ENCODE measurements at regions not wholly inside any gene's neighbourhood (a gene's known extent, or its start where the extent isn't known, plus 50 kb on each side); places are given as distances from the start of the nearest gene placed in this dataset.

GRCh38 chrX:39802354-39802753, 295.4 kb downstream of the BCOR start:
- Histone ChIP-seq H3K9ac (ENCODE audit: control insufficient read depth, extremely low read depth, insufficient read depth, low read length) (no peak overlapping the region), H3K4me1 (ENCODE audit: control insufficient read depth, extremely low read depth, insufficient read depth, low read length) (no peaks in the 10 kb centered on the region), H3K27me3 (ENCODE audit: control insufficient read depth, extremely low read depth, insufficient read depth, low read length) (no peaks in the 10 kb centered on the region), H3K4me3 (ENCODE audit: control insufficient read depth in 2 of 3, extremely low read depth in 1 of 3, insufficient read depth in 2 of 3, low read depth in 1 of 3, low read length in 3 of 3) (no peak overlapping the region), H3K27ac (ENCODE audit: control insufficient read depth, insufficient read depth, low read length) (no peak overlapping the region), H3K9me1 (ENCODE audit: control insufficient read depth, extremely low read depth, insufficient read depth, low read length) (no peaks in the 10 kb centered on the region), H3K9me3 (ENCODE audit: control insufficient read depth, low read depth, low read length) (no peaks in the 10 kb centered on the region), H3K4me2 (ENCODE audit: control insufficient read depth, extremely low read depth, insufficient read depth, low read depth, low read length) (no peak overlapping the region), H3K79me2 (ENCODE audit: control insufficient read depth, insufficient read depth, low read length) (no peaks in the 10 kb centered on the region), H3K36me3 (ENCODE audit: control insufficient read depth in 2 of 2, extremely low read depth in 1 of 2, insufficient read depth in 2 of 2, low read length in 2 of 2) (no peaks in the 10 kb centered on the region), H2AFZ (ENCODE audit: control insufficient read depth, low read length) (no peak overlapping the region), H4K20me1 (ENCODE audit: control insufficient read depth, extremely low read depth, insufficient read depth, low read length) (no peaks in the 10 kb centered on the region)
- no peak for DNase-seq (ENCODE audit: low read depth, low spot score)
- dilution Hi-C loops (cut with MboI; ENCODE audit: extremely low pct_ligation_motif_present, low sequenced_read_pairs): no loop called here
- FAIRE-seq: no peak
- TF ChIP-seq CTCF (optimal IDR thresholded peaks at IDR 0.05 in 1 of 3, IDR thresholded peaks at IDR 0.05 in 1 of 3, conservative IDR thresholded peaks at IDR 0.05 in 1 of 3; ENCODE audit: extremely low read depth in 1 of 3, insufficient read depth in 2 of 3, low read length in 3 of 3): no peak
- TF ChIP-seq EZH2 (IDR thresholded peaks at IDR 0.05; ENCODE audit: low read length): no peak

- no peak overlapping the region for H3K4me3 ChIP-seq (ENCODE audit: control insufficient read depth in 2 of 3, extremely low read depth in 1 of 3, insufficient read depth in 2 of 3, low read depth in 1 of 3, low read length in 3 of 3)
- H3K9me3 ChIP-seq (ENCODE audit: control insufficient read depth, low read depth, low read length): no peaks in the 10 kb centered on the region
- H3K79me2 ChIP-seq (ENCODE audit: control insufficient read depth, insufficient read depth, low read length): no peaks in the 10 kb centered on the region
- dilution Hi-C loops (cut with MboI; ENCODE audit: extremely low pct_ligation_motif_present, low sequenced_read_pairs): no loop called here
- H3K9me1 ChIP-seq (ENCODE audit: control insufficient read depth, extremely low read depth, insufficient read depth, low read length): no peaks in the 10 kb centered on the region
- FAIRE-seq (no peak), DNase-seq (ENCODE audit: low read depth, low spot score) (no peak)
- no peak for TF ChIP-seq EZH2 (IDR thresholded peaks at IDR 0.05; ENCODE audit: low read length)
- no peak for TF ChIP-seq CTCF (optimal IDR thresholded peaks at IDR 0.05 in 1 of 3, IDR thresholded peaks at IDR 0.05 in 1 of 3, conservative IDR thresholded peaks at IDR 0.05 in 1 of 3; ENCODE audit: extremely low read depth in 1 of 3, insufficient read depth in 2 of 3, low read length in 3 of 3)
- H3K27me3 ChIP-seq (ENCODE audit: control insufficient read depth, extremely low read depth, insufficient read depth, low read length): no peaks in the 10 kb centered on the region
- H2AFZ ChIP-seq (ENCODE audit: control insufficient read depth, low read length): no peak overlapping the region
- no peak overlapping the region for H3K27ac ChIP-seq (ENCODE audit: control insufficient read depth, insufficient read depth, low read length)
- no peak overlapping the region for H3K4me2 ChIP-seq (ENCODE audit: control insufficient read depth, extremely low read depth, insufficient read depth, low read depth, low read length)
- H4K20me1 ChIP-seq (ENCODE audit: control insufficient read depth, extremely low read depth, insufficient read depth, low read length): no peaks in the 10 kb centered on the region
- no peak overlapping the region for H3K9ac ChIP-seq (ENCODE audit: control insufficient read depth, extremely low read depth, insufficient read depth, low read length)
- no peaks in the 10 kb centered on the region for H3K36me3 ChIP-seq (ENCODE audit: control insufficient read depth in 2 of 2, extremely low read depth in 1 of 2, insufficient read depth in 2 of 2, low read length in 2 of 2)
- H3K4me1 ChIP-seq (ENCODE audit: control insufficient read depth, extremely low read depth, insufficient read depth, low read length): no peaks in the 10 kb centered on the region
Observed at GRCh38 chrX:39802908-39803307, 294.9 kb downstream of the BCOR start.

All from keratinocyte (primary cell).